ENCODE measurements at regions not wholly inside any gene's neighbourhood (a gene's known extent, or its start where the extent isn't known, plus 50 kb on each side); places are given as distances from the start of the nearest gene placed in this dataset.
A peak's percentile ranks its signal among the peaks of the same experiment; 100 is the strongest.
"Not testable (repeated sequence)": the region's sequence is repeated elsewhere in the genome, so short reads cannot be mapped to it uniquely, and the experiment has no call there.

GRCh38 chr18:14432371-14432770 lies 111.0 kb downstream of the POTEC start:
- CTCF ChIA-PET; H3K4me3 ChIP-seq (ENCODE audit: low read length); H3K36me3 Mint-ChIP-seq; POLR2A ChIA-PET; H3K4me1 ChIP-seq (ENCODE audit: insufficient read depth, low read length); DNase-seq; H3K27ac Mint-ChIP-seq; H3K9me3 ChIP-seq (ENCODE audit: low read length); H3K27ac ChIP-seq (ENCODE audit: low read depth, low read length); H3K36me3 ChIP-seq (ENCODE audit: insufficient read depth, low read length); H3K27me3 Mint-ChIP-seq; H3K27me3 ChIP-seq (ENCODE audit: insufficient read depth, low read length, poor library complexity, severe bottlenecking); H3K9me3 Mint-ChIP-seq: not testable (repeated sequence)
- H3K4me1 Mint-ChIP-seq: peaks cover 5 to 11% (median 9%) of the 10 kb centered on the region in 3 donors
- peak overlapping the region in 3 of 7 donors; percentile 36 to 61 (median 46) for H3K4me3 Mint-ChIP-seq

- peak overlapping the region; percentile 67 to 93 (median 85) for H3K4me3 Mint-ChIP-seq
- peak; percentile 8 to 67 (median 50) for DNase-seq
- H3K9me3 ChIP-seq (ENCODE audit: low read length); POLR2A ChIA-PET; H3K27me3 ChIP-seq (ENCODE audit: insufficient read depth, low read length, poor library complexity, severe bottlenecking); H3K4me3 ChIP-seq (ENCODE audit: low read length); H3K4me1 ChIP-seq (ENCODE audit: insufficient read depth, low read length); H3K36me3 Mint-ChIP-seq; H3K27ac ChIP-seq (ENCODE audit: low read depth, low read length); H3K27me3 Mint-ChIP-seq; CTCF ChIA-PET; H3K36me3 ChIP-seq (ENCODE audit: insufficient read depth, low read length): not testable (repeated sequence)
- peak overlapping the region in 1 of 8 donors; percentile 6 for H3K27ac Mint-ChIP-seq
- peaks cover 5 to 11% (median 9%) of the 10 kb centered on the region in 3 donors for H3K4me1 Mint-ChIP-seq
- H3K9me3 Mint-ChIP-seq: peaks cover 4 to 14% (median 12%) of the 10 kb centered on the region in 5 donors
Observed at GRCh38 chr18:14431031-14431521, 112.3 kb downstream of the POTEC start.

GRCh38 chr18:14415806-14416205 lies 127.6 kb downstream of the POTEC start:
- DNase-seq: peak in 3 of 5 donors; percentile 3 to 36 (median 23)
- H3K9me3 Mint-ChIP-seq; H3K4me1 ChIP-seq (ENCODE audit: insufficient read depth, low read length); CTCF ChIA-PET; H3K36me3 Mint-ChIP-seq; H3K4me1 Mint-ChIP-seq; H3K36me3 ChIP-seq (ENCODE audit: insufficient read depth, low read length); H3K4me3 ChIP-seq (ENCODE audit: low read length); H3K27me3 ChIP-seq (ENCODE audit: insufficient read depth, low read length, poor library complexity, severe bottlenecking); H3K27ac ChIP-seq (ENCODE audit: low read depth, low read length); POLR2A ChIA-PET; H3K27ac Mint-ChIP-seq; H3K9me3 ChIP-seq (ENCODE audit: low read length); H3K27me3 Mint-ChIP-seq: not testable (repeated sequence)
- peak overlapping the region in 5 of 7 donors; percentile 13 to 76 (median 50) for H3K4me3 Mint-ChIP-seq

GRCh38 chr18:14415399-14415798 lies 128.0 kb downstream of the POTEC start:
- H3K9me3 Mint-ChIP-seq; H3K27me3 ChIP-seq (ENCODE audit: insufficient read depth, low read length, poor library complexity, severe bottlenecking); H3K9me3 ChIP-seq (ENCODE audit: low read length); CTCF ChIA-PET; H3K27ac ChIP-seq (ENCODE audit: low read depth, low read length); POLR2A ChIA-PET; H3K36me3 Mint-ChIP-seq; H3K27ac Mint-ChIP-seq; H3K36me3 ChIP-seq (ENCODE audit: insufficient read depth, low read length); DNase-seq; H3K27me3 Mint-ChIP-seq; H3K4me1 Mint-ChIP-seq; H3K4me3 ChIP-seq (ENCODE audit: low read length); H3K4me1 ChIP-seq (ENCODE audit: insufficient read depth, low read length): not testable (repeated sequence)
- H3K4me3 Mint-ChIP-seq: peak overlapping the region in 5 of 7 donors; percentile 13 to 76 (median 50)

GRCh38 chr18:14395533-14395932 lies 147.9 kb downstream of the POTEC start:
- H3K4me1 Mint-ChIP-seq, CTCF ChIA-PET, H3K9me3 Mint-ChIP-seq: not testable (repeated sequence)

GRCh38 chr18:14393563-14394103 lies 149.8 kb downstream of the POTEC start:
- CTCF ChIA-PET; H3K4me1 Mint-ChIP-seq; POLR2A ChIA-PET; H3K27ac ChIP-seq (ENCODE audit: low read depth, low read length); H3K9me3 Mint-ChIP-seq; H3K4me3 Mint-ChIP-seq; H3K36me3 Mint-ChIP-seq; H3K27me3 ChIP-seq (ENCODE audit: insufficient read depth, low read length, poor library complexity, severe bottlenecking); DNase-seq; H3K36me3 ChIP-seq (ENCODE audit: insufficient read depth, low read length); H3K27ac Mint-ChIP-seq; H3K9me3 ChIP-seq (ENCODE audit: low read length); H3K4me1 ChIP-seq (ENCODE audit: insufficient read depth, low read length); H3K4me3 ChIP-seq (ENCODE audit: low read length): not testable (repeated sequence)
- peaks cover 0 to 10% of the 10 kb centered on the region in 2 donors for H3K27me3 Mint-ChIP-seq

More at GRCh38 chr18:14395533-14395932, 147.9 kb downstream of the POTEC start:
- H3K36me3 ChIP-seq (ENCODE audit: insufficient read depth, low read length); H3K27ac Mint-ChIP-seq; H3K4me3 ChIP-seq (ENCODE audit: low read length); H3K4me1 ChIP-seq (ENCODE audit: insufficient read depth, low read length); H3K27ac ChIP-seq (ENCODE audit: low read depth, low read length); H3K36me3 Mint-ChIP-seq; POLR2A ChIA-PET; H3K4me3 Mint-ChIP-seq; H3K27me3 ChIP-seq (ENCODE audit: insufficient read depth, low read length, poor library complexity, severe bottlenecking); H3K9me3 ChIP-seq (ENCODE audit: low read length); H3K27me3 Mint-ChIP-seq; DNase-seq: not testable (repeated sequence)

GRCh38 chr18:14392604-14393003 lies 150.8 kb downstream of the POTEC start:
- H3K4me1 Mint-ChIP-seq; H3K36me3 ChIP-seq (ENCODE audit: insufficient read depth, low read length); H3K27me3 Mint-ChIP-seq; DNase-seq; H3K9me3 Mint-ChIP-seq; H3K27ac Mint-ChIP-seq; H3K27ac ChIP-seq (ENCODE audit: low read depth, low read length); H3K36me3 Mint-ChIP-seq; POLR2A ChIA-PET; H3K4me1 ChIP-seq (ENCODE audit: insufficient read depth, low read length); CTCF ChIA-PET; H3K9me3 ChIP-seq (ENCODE audit: low read length); H3K27me3 ChIP-seq (ENCODE audit: insufficient read depth, low read length, poor library complexity, severe bottlenecking); H3K4me3 ChIP-seq (ENCODE audit: low read length): not testable (repeated sequence)
- H3K4me3 Mint-ChIP-seq: peak overlapping the region in 1 of 7 donors; percentile 6

- POLR2A ChIA-PET; H3K4me3 Mint-ChIP-seq; H3K27me3 Mint-ChIP-seq; DNase-seq; H3K4me3 ChIP-seq (ENCODE audit: low read length); H3K4me1 ChIP-seq (ENCODE audit: insufficient read depth, low read length); H3K9me3 Mint-ChIP-seq; H3K27ac ChIP-seq (ENCODE audit: low read depth, low read length); H3K27me3 ChIP-seq (ENCODE audit: insufficient read depth, low read length, poor library complexity, severe bottlenecking); H3K36me3 Mint-ChIP-seq; H3K27ac Mint-ChIP-seq; H3K4me1 Mint-ChIP-seq; H3K9me3 ChIP-seq (ENCODE audit: low read length); H3K36me3 ChIP-seq (ENCODE audit: insufficient read depth, low read length); CTCF ChIA-PET: not testable (repeated sequence)
Observed at GRCh38 chr18:14384961-14385360, 158.4 kb downstream of the POTEC start.

- H3K27me3 ChIP-seq (ENCODE audit: insufficient read depth, low read length, poor library complexity, severe bottlenecking); H3K4me1 Mint-ChIP-seq; H3K27me3 Mint-ChIP-seq; H3K36me3 Mint-ChIP-seq; H3K36me3 ChIP-seq (ENCODE audit: insufficient read depth, low read length); H3K9me3 ChIP-seq (ENCODE audit: low read length); DNase-seq; H3K27ac ChIP-seq (ENCODE audit: low read depth, low read length); H3K9me3 Mint-ChIP-seq; H3K4me3 ChIP-seq (ENCODE audit: low read length); H3K4me3 Mint-ChIP-seq; POLR2A ChIA-PET; CTCF ChIA-PET; H3K4me1 ChIP-seq (ENCODE audit: insufficient read depth, low read length); H3K27ac Mint-ChIP-seq: not testable (repeated sequence)
Observed at GRCh38 chr18:14382666-14383065, 160.7 kb downstream of the POTEC start.
